Kidney (tissue), 13 donors: ENCODE measurements at regions not wholly inside any gene's neighbourhood (a gene's known extent, or its start where the extent isn't known, plus 50 kb on each side); places are given as distances from the start of the nearest gene placed in this dataset.

ENCODE experiments used
- DNase-seq, 5 donors: peaks; one replicate each; pipeline ENCODE4 v3.0.0-alpha.2; 2013 to 2020
- FAIRE-seq: peaks from 2 replicates; lab custom pipeline; 2012; peaks lifted over from hg19 to GRCh38; lab: Jason Lieb, UNC
- H3K27ac ChIP-seq, 2 donors: one replicate each; pipeline ENCODE4 v1.7.0; 2013; ENCODE audit warnings: low read depth in 2 of 2, low read length in 2 of 2, inconsistent platforms in 1 of 2
- H3K27me3 ChIP-seq: one replicate; pipeline ENCODE4 v1.7.1; 2013; ENCODE audit warnings: low read length, inconsistent platforms; ENCODE audit not compliant: control insufficient read depth, insufficient read depth
- H3K36me3 ChIP-seq, 3 donors: one replicate each; pipeline versions ENCODE4 v1.7.0 to v1.7.1; 2013; ENCODE audit warnings: low read length in 3 of 3, control low read depth in 1 of 3, inconsistent platforms in 1 of 3; ENCODE audit not compliant: insufficient read depth in 3 of 3, control insufficient read depth in 2 of 3
- H3K4me1 ChIP-seq, 3 donors: one replicate each; pipeline versions ENCODE4 v1.7.0 to v1.7.1; 2013; ENCODE audit warnings: low read length in 3 of 3, inconsistent platforms in 1 of 3, low read depth in 1 of 3; ENCODE audit not compliant: control insufficient read depth in 2 of 3, insufficient read depth in 2 of 3
- H3K4me3 ChIP-seq, 3 donors: one replicate each; pipeline versions ENCODE4 v1.7.0 to v1.8.1; 2013; ENCODE audit warnings: low read length in 3 of 3, control low read depth in 1 of 3, inconsistent platforms in 1 of 3
- H3K9ac ChIP-seq, 3 donors: one replicate each; pipeline versions ENCODE4 v1.7.0 to v1.7.1; 2013; ENCODE audit warnings: low read length in 3 of 3, control low read depth in 1 of 3, inconsistent platforms in 1 of 3
- H3K9me3 ChIP-seq, 3 donors: one replicate each; pipeline versions ENCODE4 v1.7.0 to v1.7.1; 2013; ENCODE audit warnings: low read length in 3 of 3, control low read depth in 1 of 3, inconsistent platforms in 1 of 3; ENCODE audit not compliant: control insufficient read depth in 2 of 3, insufficient read depth in 1 of 3
- intact Hi-C: fragments of 100-400 bp; cut with DNase I; formaldehyde crosslinking; loops from one replicate; pipeline ENCODE4 v1.11.1; 2022
- TF ChIP-seq, protein P1 (sequence below): IDR thresholded peaks from 3 replicates; pipeline ENCODE4 v1.5.1; 2012; ENCODE audit warnings: mild to moderate bottlenecking, moderate library complexity, borderline replicate concordance; ENCODE audit not compliant: insufficient read depth; ENCODE audit errors: extremely low read depth
- donor health status: control.
- donor health status: control.
- donor health status: control.
- donor health status: control.
- donor health status: control.
- donor health status: DM: yes; HTN: yes; CAD: no.
- donor health status: Normal renal cell carcinoma (clear cell type).

DNA sequence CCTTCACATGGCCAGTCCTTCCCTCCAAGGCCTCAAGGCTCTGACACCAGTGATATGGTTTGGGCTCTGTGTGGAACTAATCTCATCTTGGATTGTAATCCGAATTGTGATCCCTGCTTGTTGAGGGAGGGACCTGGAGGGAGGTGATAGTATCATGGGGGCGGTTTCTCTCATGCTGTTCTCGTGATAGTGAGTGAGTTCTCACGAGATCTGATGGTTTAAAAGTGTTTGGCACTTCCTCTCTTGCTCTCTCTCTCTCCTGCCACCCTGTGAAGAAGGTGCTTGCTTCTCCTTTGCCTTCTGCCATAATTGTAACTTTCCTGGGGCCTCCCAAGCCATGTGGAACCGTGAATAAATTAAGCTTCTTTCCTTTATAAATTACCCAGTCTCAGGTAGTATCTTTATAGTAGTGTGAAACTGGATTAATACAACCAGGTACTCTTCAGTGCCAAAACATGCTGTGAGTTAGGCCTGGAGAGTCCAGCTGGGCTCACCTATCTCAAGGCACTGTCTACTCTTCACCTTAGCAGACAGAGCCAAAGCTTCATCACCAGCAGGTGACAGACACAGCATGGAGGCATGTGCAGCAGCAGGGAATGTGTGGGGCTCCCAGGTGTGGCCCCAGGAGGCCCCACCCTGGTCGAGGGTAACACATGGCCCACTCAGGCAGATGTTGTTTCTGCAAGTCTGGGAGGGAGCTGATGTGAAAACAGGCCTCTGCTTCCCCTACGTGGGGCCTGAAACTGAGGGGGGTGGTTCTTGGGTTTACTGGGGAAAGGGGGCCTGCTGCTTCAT, 97.5 kb upstream of the CDYL start:
- Histone ChIP-seq H3K4me1 (no peaks in the 10 kb centered on the region), H3K4me3 (no peak overlapping the region), H3K9ac (no peak overlapping the region), H3K27me3 (no peaks in the 10 kb centered on the region), H3K9me3 (no peaks in the 10 kb centered on the region), H3K36me3 (no peaks in the 10 kb centered on the region), H3K27ac (no peak overlapping the region)
- intact Hi-C loops: no loop called here
- FAIRE-seq: no peak
- no peak for DNase-seq
- TF ChIP-seq, protein P1, sequence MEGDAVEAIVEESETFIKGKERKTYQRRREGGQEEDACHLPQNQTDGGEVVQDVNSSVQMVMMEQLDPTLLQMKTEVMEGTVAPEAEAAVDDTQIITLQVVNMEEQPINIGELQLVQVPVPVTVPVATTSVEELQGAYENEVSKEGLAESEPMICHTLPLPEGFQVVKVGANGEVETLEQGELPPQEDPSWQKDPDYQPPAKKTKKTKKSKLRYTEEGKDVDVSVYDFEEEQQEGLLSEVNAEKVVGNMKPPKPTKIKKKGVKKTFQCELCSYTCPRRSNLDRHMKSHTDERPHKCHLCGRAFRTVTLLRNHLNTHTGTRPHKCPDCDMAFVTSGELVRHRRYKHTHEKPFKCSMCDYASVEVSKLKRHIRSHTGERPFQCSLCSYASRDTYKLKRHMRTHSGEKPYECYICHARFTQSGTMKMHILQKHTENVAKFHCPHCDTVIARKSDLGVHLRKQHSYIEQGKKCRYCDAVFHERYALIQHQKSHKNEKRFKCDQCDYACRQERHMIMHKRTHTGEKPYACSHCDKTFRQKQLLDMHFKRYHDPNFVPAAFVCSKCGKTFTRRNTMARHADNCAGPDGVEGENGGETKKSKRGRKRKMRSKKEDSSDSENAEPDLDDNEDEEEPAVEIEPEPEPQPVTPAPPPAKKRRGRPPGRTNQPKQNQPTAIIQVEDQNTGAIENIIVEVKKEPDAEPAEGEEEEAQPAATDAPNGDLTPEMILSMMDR: no peak

DNA sequence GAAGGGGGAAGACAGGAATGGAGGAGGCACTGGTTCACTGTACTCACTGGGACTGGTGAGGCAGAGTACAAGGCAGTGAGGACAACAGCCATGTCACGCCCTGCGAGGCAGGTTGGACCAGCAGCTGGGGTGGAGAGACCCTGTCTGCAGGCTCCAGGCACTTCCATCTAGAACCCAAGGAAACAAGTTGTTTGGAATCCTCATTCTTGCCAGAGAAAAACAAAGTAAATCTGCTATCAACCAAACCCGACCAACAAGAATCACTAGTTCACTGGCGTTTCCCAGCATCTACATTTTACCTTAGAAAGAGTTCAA, 98.5 kb upstream of the CDYL start:
- no peaks in the 10 kb centered on the region for H3K4me1 ChIP-seq
- no peak overlapping the region for H3K9ac ChIP-seq
- DNase-seq: no peak
- H3K36me3 ChIP-seq: no peaks in the 10 kb centered on the region
- TF ChIP-seq, protein P1: no peak
- no peaks in the 10 kb centered on the region for H3K27me3 ChIP-seq
- H3K9me3 ChIP-seq: no peaks in the 10 kb centered on the region
- no peak for FAIRE-seq
- no peak overlapping the region for H3K27ac ChIP-seq
- intact Hi-C loops: no loop called here
- H3K4me3 ChIP-seq: no peak overlapping the region

DNA sequence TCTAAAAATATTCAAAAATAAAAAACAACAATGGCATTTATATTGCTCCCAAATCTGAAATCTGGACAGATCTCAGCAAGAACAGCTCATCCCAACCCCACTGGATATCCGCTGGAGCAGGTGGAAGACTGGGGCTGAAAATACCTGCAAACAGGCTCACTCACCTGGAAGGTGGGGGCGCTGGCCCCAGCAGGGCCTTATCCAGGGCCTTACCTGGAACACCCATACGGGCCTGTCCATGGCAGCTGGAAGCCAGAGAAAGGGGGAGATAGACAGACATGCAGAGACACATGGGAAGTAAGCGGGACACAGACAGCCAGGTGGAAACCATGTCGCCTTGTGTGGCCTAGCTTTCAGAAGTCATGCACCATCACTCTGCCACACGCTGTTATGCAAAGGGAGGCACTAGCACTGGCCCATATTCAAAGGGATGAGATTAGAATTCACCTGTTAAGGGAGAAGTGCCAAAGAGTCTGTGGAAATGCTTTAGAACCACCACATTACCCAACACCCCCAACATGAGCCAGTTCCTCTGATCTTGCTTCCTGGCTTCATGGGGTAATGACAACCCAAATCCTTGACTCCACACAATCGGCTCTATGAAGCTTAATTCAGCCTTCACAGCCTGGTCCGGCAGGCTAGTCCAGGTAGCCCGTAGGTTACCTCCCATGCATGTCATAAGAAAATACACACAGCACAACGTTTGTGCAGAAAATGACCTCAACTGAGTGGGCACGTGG, 99.0 kb upstream of the CDYL start:
- intact Hi-C loops: no loop called here
- FAIRE-seq: no peak

More for the DNA sequence above, 99.0 kb upstream of the CDYL start:
- Histone ChIP-seq H3K27ac (no peak overlapping the region), H3K4me1 (no peaks in the 10 kb centered on the region), H3K36me3 (no peaks in the 10 kb centered on the region), H3K27me3 (no peaks in the 10 kb centered on the region), H3K9me3 (no peaks in the 10 kb centered on the region), H3K9ac (no peak overlapping the region), H3K4me3 (no peak overlapping the region)
- no peak for DNase-seq
- TF ChIP-seq, protein P1: no peak
